ENCODE measurements at regions not wholly inside any gene's neighbourhood (a gene's known extent, or its start where the extent isn't known, plus 50 kb on each side); places are given as distances from the start of the nearest gene placed in this dataset.

DNA sequence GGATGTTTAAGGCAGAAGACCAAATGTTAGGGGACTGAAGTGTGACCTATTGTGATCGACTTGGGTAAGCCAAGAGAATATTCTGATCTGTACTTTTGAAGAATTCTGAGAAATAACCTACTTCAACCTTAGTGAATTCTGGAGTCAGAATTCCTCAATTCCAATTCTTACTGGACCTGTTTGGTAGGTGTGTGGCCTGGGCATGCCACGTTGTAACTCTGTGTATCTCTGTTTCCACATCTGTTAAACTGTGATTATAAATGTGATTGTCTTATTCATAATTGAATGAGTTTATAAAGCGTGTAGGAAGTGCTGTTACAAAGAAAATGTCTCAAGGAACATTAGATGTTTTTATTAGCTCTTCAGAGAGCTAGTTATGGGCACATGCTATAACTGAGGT lies 64.5 kb downstream of the TUSC1 start:
- H3K79me2 ChIP-seq (ENCODE audit: low read length) = no peaks in the 10 kb centered on the region
- no peaks in the 10 kb centered on the region for H4K20me1 ChIP-seq (ENCODE audit: insufficient read depth, low read length)
- no peaks in the 10 kb centered on the region for H3K9me3 ChIP-seq (ENCODE audit: insufficient read depth, low read length)
- TF ChIP-seq, protein P1, sequence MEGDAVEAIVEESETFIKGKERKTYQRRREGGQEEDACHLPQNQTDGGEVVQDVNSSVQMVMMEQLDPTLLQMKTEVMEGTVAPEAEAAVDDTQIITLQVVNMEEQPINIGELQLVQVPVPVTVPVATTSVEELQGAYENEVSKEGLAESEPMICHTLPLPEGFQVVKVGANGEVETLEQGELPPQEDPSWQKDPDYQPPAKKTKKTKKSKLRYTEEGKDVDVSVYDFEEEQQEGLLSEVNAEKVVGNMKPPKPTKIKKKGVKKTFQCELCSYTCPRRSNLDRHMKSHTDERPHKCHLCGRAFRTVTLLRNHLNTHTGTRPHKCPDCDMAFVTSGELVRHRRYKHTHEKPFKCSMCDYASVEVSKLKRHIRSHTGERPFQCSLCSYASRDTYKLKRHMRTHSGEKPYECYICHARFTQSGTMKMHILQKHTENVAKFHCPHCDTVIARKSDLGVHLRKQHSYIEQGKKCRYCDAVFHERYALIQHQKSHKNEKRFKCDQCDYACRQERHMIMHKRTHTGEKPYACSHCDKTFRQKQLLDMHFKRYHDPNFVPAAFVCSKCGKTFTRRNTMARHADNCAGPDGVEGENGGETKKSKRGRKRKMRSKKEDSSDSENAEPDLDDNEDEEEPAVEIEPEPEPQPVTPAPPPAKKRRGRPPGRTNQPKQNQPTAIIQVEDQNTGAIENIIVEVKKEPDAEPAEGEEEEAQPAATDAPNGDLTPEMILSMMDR (IDR thresholded peaks at IDR 0.05; ENCODE audit: low read depth, low read length) = no peak
- TF ChIP-seq EZH2phosphoT487 (IDR thresholded peaks at IDR 0.05; ENCODE audit: low read depth) = no peak
- H3K4me2 ChIP-seq (ENCODE audit: low read length) = no peak overlapping the region
- no peak overlapping the region for H2AFZ ChIP-seq (ENCODE audit: low read depth, low read length)
- no peak overlapping the region for H3K9ac ChIP-seq (ENCODE audit: low read length)
- H3K27me3 ChIP-seq (ENCODE audit: low read depth, low read length) = no peaks in the 10 kb centered on the region
- no peak overlapping the region for H3K4me3 ChIP-seq (ENCODE audit: low read length)
- H3K4me1 ChIP-seq (ENCODE audit: low read length) = no peaks in the 10 kb centered on the region
- H3K27ac ChIP-seq (ENCODE audit: low read length) = no peak overlapping the region
- H3K36me3 ChIP-seq (replicated peaks; ENCODE audit: low read depth, low read length) = no peaks in the 10 kb centered on the region

DNA sequence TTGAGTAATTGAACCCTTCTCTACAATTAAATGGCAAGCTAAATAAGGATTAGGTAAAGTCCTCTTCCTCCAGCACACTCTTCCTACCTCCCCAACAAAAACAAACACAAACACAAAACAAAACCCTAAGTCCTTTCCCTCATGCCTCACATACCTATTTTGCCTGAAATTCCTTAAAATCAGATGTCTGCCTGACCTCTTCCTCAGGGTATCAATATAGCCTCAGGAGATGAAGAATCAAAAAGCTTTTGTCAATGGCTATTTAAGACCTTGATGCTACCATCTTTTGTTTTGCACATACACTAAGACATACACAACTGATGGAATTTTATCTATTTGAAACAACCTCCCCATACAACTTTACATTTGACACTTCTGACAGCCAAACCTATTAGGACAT lies 75.1 kb downstream of the TUSC1 start:
- H4K20me1 ChIP-seq (ENCODE audit: insufficient read depth, low read length) = no peaks in the 10 kb centered on the region
- H3K36me3 ChIP-seq (replicated peaks; ENCODE audit: low read depth, low read length) = no peaks in the 10 kb centered on the region
- no peak overlapping the region for H2AFZ ChIP-seq (ENCODE audit: low read depth, low read length)
- no peaks in the 10 kb centered on the region for H3K9me3 ChIP-seq (ENCODE audit: insufficient read depth, low read length)
- no peak for TF ChIP-seq EZH2phosphoT487 (IDR thresholded peaks at IDR 0.05; ENCODE audit: low read depth)
- TF ChIP-seq, protein P1 (IDR thresholded peaks at IDR 0.05; ENCODE audit: low read depth, low read length) = no peak
- H3K4me2 ChIP-seq (ENCODE audit: low read length) = no peak overlapping the region
- H3K79me2 ChIP-seq (ENCODE audit: low read length) = no peaks in the 10 kb centered on the region
- H3K9ac ChIP-seq (ENCODE audit: low read length) = no peak overlapping the region
- no peak overlapping the region for H3K4me3 ChIP-seq (ENCODE audit: low read length)
- H3K27ac ChIP-seq (ENCODE audit: low read length) = no peak overlapping the region
- H3K4me1 ChIP-seq (ENCODE audit: low read length) = no peaks in the 10 kb centered on the region
- no peaks in the 10 kb centered on the region for H3K27me3 ChIP-seq (ENCODE audit: low read depth, low read length)

DNA sequence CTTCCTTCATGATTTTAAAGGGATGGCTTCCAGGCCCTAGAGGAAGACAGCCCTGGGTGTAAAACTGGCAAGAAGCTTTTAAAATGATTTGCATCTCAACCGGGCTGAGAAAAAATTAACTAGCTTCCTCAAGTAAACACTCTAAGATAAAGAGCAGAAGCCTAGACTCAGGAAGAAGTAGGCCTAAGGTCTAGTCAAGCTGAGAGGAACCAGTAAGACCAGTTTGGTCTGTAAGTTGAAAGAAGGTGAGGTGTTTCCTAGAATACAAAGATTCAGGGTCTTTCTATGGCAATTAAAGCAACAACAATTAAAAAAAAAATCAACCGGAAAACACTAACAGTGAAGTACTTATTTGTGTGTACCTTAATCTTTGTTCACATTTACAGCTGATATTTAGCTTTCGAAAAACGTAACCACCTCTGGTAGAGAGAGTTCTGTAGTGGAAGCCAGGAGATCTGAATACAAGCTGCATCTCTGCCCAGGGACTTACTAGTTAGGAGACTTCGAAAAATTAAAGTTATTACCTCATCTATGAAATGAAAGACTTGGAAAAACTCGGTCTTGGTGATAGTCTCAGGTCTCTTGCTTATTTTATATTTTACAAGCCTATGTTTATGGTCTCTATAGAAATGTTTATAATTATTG lies 75.7 kb downstream of the TUSC1 start:
- H3K4me2 ChIP-seq (ENCODE audit: low read length) = no peak overlapping the region
- H3K27ac ChIP-seq (ENCODE audit: low read length) = no peak overlapping the region
- no peaks in the 10 kb centered on the region for H3K79me2 ChIP-seq (ENCODE audit: low read length)
- H3K4me1 ChIP-seq (ENCODE audit: low read length) = no peaks in the 10 kb centered on the region
- no peaks in the 10 kb centered on the region for H3K36me3 ChIP-seq (replicated peaks; ENCODE audit: low read depth, low read length)
- no peaks in the 10 kb centered on the region for H4K20me1 ChIP-seq (ENCODE audit: insufficient read depth, low read length)
- TF ChIP-seq EZH2phosphoT487 (IDR thresholded peaks at IDR 0.05; ENCODE audit: low read depth) = no peak
- TF ChIP-seq, protein P1 (IDR thresholded peaks at IDR 0.05; ENCODE audit: low read depth, low read length) = no peak
- H3K4me3 ChIP-seq (ENCODE audit: low read length) = no peak overlapping the region
- H3K9ac ChIP-seq (ENCODE audit: low read length) = no peak overlapping the region
- H3K27me3 ChIP-seq (ENCODE audit: low read depth, low read length) = no peaks in the 10 kb centered on the region
- H2AFZ ChIP-seq (ENCODE audit: low read depth, low read length) = no peak overlapping the region
- no peaks in the 10 kb centered on the region for H3K9me3 ChIP-seq (ENCODE audit: insufficient read depth, low read length)

DNA sequence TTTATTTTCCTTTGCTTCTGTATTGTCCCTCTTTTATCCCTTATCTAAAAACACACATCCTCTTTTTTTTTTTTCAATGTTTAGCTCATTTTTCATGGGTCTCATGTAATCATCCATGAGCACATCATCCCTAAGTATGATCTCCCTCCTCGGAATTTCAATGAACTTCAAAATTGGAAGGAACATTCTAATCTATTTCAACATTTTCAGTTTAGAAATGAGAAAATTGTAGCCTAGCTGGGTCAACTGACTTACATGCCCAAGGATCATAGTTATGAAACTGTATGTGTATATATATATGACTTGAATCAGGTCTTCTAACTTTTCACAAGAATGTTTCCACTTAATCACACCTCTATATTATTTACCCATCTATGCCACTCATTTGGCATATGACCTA lies 77.7 kb downstream of the TUSC1 start:
- no peaks in the 10 kb centered on the region for H3K79me2 ChIP-seq (ENCODE audit: low read length)

More for the DNA sequence above, 77.7 kb downstream of the TUSC1 start:
- Histone ChIP-seq H3K4me3 (ENCODE audit: low read length) (no peak overlapping the region), H3K36me3 (replicated peaks; ENCODE audit: low read depth, low read length) (no peaks in the 10 kb centered on the region), H3K9ac (ENCODE audit: low read length) (no peak overlapping the region), H3K4me1 (ENCODE audit: low read length) (no peaks in the 10 kb centered on the region), H2AFZ (ENCODE audit: low read depth, low read length) (no peak overlapping the region), H3K9me3 (ENCODE audit: insufficient read depth, low read length) (no peaks in the 10 kb centered on the region), H3K27me3 (ENCODE audit: low read depth, low read length) (no peaks in the 10 kb centered on the region), H3K4me2 (ENCODE audit: low read length) (no peak overlapping the region), H3K27ac (ENCODE audit: low read length) (no peak overlapping the region), H4K20me1 (ENCODE audit: insufficient read depth, low read length) (no peaks in the 10 kb centered on the region)
- no peak for TF ChIP-seq EZH2phosphoT487 (IDR thresholded peaks at IDR 0.05; ENCODE audit: low read depth)
- TF ChIP-seq, protein P1 (IDR thresholded peaks at IDR 0.05; ENCODE audit: low read depth, low read length) = no peak

Measured in OCI-LY3 (cell line).